GM10248 (cell line): ENCODE measurements at regions not wholly inside any gene's neighbourhood (a gene's known extent, or its start where the extent isn't known, plus 50 kb on each side); places are given as distances from the start of the nearest gene placed in this dataset.

Experiments used
- CTCF ChIA-PET: fragments of 300-600 bp; sonication (Branson Sonifier 250); formaldehyde crosslinking; extraction: SDS; loops from one replicate; lab custom pipeline; 2021; ENCODE audit warnings: antibody characterized with exemption; lab: Yijun Ruan, JAX
- POLR2A ChIA-PET: fragments of 350-650 bp; sonication (Branson Sonifier 250); formaldehyde crosslinking; extraction: SDS; loops from one replicate; lab custom pipeline; 2020; ENCODE audit warnings: antibody characterized with exemption; lab: Yijun Ruan, JAX
- DNase-seq: peaks from one replicate; pipeline ENCODE4 v3.0.0; 2012; ENCODE audit errors: extremely low spot score
- CTCF ChIP-seq: IDR thresholded peaks from 2 replicates; pipeline ENCODE4 v1.5.1; 2012; ENCODE audit warnings: mild to moderate bottlenecking, low read depth; ENCODE audit errors: extremely low read depth, missing control alignments, control extremely low read depth

- ChIA-PET CTCF (no interaction called here), POLR2A (no interaction called here)
- TF ChIP-seq CTCF, result no peak
- DNase-seq, result no peak
Observed at GRCh38 chr2:138215958-138216357, 251.7 kb downstream of the HNMT start.

GRCh38 chr2:138217975-138218374, 253.7 kb downstream of the HNMT start:
- ChIA-PET POLR2A (no interaction called here), CTCF (interaction anchor here (1.0 to 1.1 kb wide), 2 partner anchors 9 kb away, joined by 3 to 4 read pairs; no protein-coding TSS in a partner anchor)
- TF ChIP-seq CTCF, result no peak
- no peak for DNase-seq

- ChIA-PET CTCF (interaction anchor here (1.0 to 1.1 kb wide), 2 partner anchors 8 to 9 kb away, joined by 3 to 4 read pairs; no protein-coding TSS in a partner anchor), POLR2A (no interaction called here)
- DNase-seq, result no peak
- TF ChIP-seq CTCF, result no peak
Observed at GRCh38 chr2:138218397-138218796, 254.1 kb downstream of the HNMT start.

GRCh38 chr2:138219961-138220360, 255.7 kb downstream of the HNMT start:
- no peak for DNase-seq
- ChIA-PET POLR2A (no interaction called here), CTCF (no interaction called here)

GRCh38 chr2:138221358-138221757, 257.1 kb downstream of the HNMT start:
- ChIA-PET CTCF (interaction anchor here (1.3 kb wide), 1 partner anchor 9 kb away, joined by 3 read pairs; no protein-coding TSS in a partner anchor), POLR2A (no interaction called here)
- TF ChIP-seq CTCF, result no peak
- no peak for DNase-seq

More at GRCh38 chr2:138219961-138220360, 255.7 kb downstream of the HNMT start:
- TF ChIP-seq CTCF, result no peak

GRCh38 chr2:138223319-138223718, 259.0 kb downstream of the HNMT start:
- DNase-seq, result no peak
- no peak for TF ChIP-seq CTCF
- ChIA-PET POLR2A (no interaction called here), CTCF (no interaction called here)
